GM19463 (cell line): ENCODE measurements at regions not wholly inside any gene's neighbourhood (a gene's known extent, or its start where the extent isn't known, plus 50 kb on each side); places are given as distances from the start of the nearest gene placed in this dataset.

Experiments used
- ATAC-seq: cut with Tn5 transposase; IDR thresholded peaks from one replicate; pipeline ENCODE4 v1.9.1; 2021; ENCODE audit warnings: mild to moderate bottlenecking, moderate library complexity; ENCODE audit not compliant: unreplicated experiment

DNA sequence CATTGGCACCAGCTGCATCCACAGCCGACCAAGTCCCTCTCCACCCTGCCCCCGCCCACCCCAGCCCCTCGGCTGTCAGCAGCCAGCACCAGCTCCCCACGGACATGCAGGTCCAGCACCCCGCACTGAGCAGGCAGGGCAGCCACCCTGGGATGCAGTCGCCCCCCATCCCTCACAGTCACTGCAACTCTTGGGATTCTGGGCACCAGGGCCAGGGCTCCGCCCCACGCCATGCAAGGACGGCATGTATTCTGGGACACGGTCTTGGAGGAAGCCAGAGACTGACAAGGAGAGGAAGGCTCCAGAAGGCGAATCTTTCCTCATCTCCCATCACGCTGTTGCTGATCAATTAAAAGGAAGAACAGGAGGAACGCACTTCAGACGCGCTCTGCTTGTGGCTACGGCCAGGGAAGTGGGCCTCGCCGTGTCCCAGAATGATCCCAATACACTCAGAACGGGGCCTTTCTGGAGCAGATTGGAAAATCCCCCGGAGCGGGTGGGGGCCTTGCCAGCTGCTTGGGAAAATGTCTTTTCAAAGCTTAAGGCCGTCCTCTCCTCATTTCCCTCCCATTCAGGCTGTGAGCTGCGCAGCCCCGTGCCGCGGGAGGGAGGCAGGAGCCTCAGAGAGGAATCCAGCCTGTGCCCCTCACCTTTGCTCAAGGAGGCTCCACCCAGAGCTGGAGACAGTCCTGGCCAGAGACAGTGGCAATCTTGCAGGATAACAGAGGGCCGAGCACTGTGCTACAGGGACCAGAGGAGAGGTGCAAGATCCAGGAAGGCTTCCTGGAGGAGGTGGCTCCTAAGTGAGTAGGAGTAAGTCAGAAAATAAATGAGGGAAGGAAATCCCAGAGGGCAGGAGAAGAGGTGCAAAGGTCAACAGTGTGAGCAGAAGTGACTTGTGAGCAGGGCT, 54.1 kb upstream of the DIO3 start:
- ATAC-seq: no peak

- no peak for ATAC-seq
These were observed 53.5 kb upstream of the DIO3 start for GRCh38 chr14:101507836-101508150.

GRCh38 chr14:101508196-101508947, 52.9 kb upstream of the DIO3 start:
- ATAC-seq: no peak

GRCh38 chr14:101508948-101509729, 52.2 kb upstream of the DIO3 start:
- ATAC-seq: no peak

DNA sequence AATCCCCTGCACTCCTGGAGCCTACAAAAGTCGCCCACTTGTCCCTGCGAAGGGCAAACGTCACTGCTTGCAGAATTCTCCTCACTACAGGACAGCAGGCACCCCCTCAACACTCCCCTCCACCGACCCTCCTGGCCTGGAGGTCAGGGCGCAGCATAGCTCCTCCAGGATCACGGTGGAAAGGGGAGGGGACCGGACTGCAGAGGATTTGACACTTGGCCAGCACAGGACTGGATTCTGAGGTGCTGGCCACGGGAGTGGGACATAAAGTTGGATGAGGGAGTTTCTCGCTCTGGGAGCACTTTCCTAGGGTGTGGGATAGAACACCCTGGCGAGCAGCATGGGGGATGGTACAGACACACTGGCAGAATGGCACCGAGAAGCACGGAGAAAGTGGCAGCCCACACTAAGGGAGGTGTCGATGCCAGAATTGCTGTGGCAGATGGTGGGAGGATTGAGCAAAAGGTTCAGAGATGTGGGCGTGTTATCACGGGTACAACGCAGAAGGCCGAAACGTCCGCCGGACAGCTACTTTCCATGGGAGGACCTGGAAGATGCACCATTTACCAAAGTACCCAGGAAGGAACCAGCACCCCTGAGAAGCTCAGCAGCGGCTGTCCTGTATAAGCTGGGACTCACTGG, 51.4 kb upstream of the DIO3 start:
- no peak for ATAC-seq

DNA sequence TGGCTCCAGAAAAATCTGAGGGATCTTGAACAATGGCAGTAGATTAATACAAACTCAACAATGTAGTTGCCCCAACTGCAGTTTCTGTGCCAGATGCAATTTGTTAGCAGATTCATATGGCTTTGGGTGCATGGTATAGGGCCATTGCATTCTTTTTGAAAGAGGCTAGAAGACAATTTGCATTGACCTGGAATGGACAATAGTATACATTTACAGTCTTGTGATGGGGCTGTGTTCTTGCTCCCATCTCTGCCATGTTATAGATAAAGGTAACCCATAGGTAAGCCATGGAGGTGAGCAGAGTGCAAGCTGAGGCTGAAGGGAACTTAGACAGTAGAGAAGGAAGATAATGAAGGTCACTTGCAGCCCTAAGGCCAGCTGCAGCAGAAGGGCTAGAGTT, 50.1 kb upstream of the DIO3 start:
- ATAC-seq: no peak
